Kidney epithelial cell (primary cell): ENCODE measurements at regions not wholly inside any gene's neighbourhood (a gene's known extent, or its start where the extent isn't known, plus 50 kb on each side); places are given as distances from the start of the nearest gene placed in this dataset.

ENCODE experiments used
- DNase-seq: peaks from one replicate; pipeline ENCODE4 v3.0.0-alpha.2; 2010; ENCODE audit warnings: low read depth
- H3K27me3 ChIP-seq: 2 replicates; pipeline ENCODE4 v1.6.0; 2011; ENCODE audit warnings: low read length; ENCODE audit not compliant: control insufficient read depth, insufficient read depth
- H3K36me3 ChIP-seq: 2 replicates; pipeline ENCODE4 v1.5.1; 2011; ENCODE audit warnings: low read length; ENCODE audit not compliant: control insufficient read depth, insufficient read depth
- H3K4me3 ChIP-seq: 2 replicates; pipeline ENCODE4 v1.5.1; 2011; ENCODE audit warnings: low read depth, mild to moderate bottlenecking, control low read depth, low read length
- TF ChIP-seq, protein P1 (sequence below): IDR thresholded peaks from 2 replicates; pipeline ENCODE4 v1.5.1; 2011; ENCODE audit warnings: mild to moderate bottlenecking, moderate library complexity, low read length, control low read depth, inconsistent platforms; ENCODE audit not compliant: insufficient read depth, poor library complexity, severe bottlenecking

GRCh38 chr10:84683550-84683949 is 355.2 kb downstream of the CCSER2 start:
- no peaks in the 10 kb centered on the region for H3K36me3 ChIP-seq
- no peak overlapping the region for H3K4me3 ChIP-seq
- TF ChIP-seq, protein P1, sequence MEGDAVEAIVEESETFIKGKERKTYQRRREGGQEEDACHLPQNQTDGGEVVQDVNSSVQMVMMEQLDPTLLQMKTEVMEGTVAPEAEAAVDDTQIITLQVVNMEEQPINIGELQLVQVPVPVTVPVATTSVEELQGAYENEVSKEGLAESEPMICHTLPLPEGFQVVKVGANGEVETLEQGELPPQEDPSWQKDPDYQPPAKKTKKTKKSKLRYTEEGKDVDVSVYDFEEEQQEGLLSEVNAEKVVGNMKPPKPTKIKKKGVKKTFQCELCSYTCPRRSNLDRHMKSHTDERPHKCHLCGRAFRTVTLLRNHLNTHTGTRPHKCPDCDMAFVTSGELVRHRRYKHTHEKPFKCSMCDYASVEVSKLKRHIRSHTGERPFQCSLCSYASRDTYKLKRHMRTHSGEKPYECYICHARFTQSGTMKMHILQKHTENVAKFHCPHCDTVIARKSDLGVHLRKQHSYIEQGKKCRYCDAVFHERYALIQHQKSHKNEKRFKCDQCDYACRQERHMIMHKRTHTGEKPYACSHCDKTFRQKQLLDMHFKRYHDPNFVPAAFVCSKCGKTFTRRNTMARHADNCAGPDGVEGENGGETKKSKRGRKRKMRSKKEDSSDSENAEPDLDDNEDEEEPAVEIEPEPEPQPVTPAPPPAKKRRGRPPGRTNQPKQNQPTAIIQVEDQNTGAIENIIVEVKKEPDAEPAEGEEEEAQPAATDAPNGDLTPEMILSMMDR: no peak
- H3K27me3 ChIP-seq: no peaks in the 10 kb centered on the region
- no peak for DNase-seq

GRCh38 chr10:84683980-84684740 is 355.8 kb downstream of the CCSER2 start:
- no peak for DNase-seq
- no peaks in the 10 kb centered on the region for H3K27me3 ChIP-seq
- H3K36me3 ChIP-seq: no peaks in the 10 kb centered on the region
- TF ChIP-seq, protein P1: no peak
- no peak overlapping the region for H3K4me3 ChIP-seq

- H3K36me3 ChIP-seq: no peaks in the 10 kb centered on the region
- TF ChIP-seq, protein P1: no peak
- H3K4me3 ChIP-seq: no peak overlapping the region
- no peaks in the 10 kb centered on the region for H3K27me3 ChIP-seq
- DNase-seq: no peak
These were observed 356.8 kb downstream of the CCSER2 start for GRCh38 chr10:84685047-84685660.

- Histone ChIP-seq H3K4me3 (no peak overlapping the region), H3K36me3 (no peaks in the 10 kb centered on the region), H3K27me3 (no peaks in the 10 kb centered on the region)
- DNase-seq: no peak
- TF ChIP-seq, protein P1: no peak
These were observed 364.6 kb downstream of the CCSER2 start for GRCh38 chr10:84693006-84693405.

DNA sequence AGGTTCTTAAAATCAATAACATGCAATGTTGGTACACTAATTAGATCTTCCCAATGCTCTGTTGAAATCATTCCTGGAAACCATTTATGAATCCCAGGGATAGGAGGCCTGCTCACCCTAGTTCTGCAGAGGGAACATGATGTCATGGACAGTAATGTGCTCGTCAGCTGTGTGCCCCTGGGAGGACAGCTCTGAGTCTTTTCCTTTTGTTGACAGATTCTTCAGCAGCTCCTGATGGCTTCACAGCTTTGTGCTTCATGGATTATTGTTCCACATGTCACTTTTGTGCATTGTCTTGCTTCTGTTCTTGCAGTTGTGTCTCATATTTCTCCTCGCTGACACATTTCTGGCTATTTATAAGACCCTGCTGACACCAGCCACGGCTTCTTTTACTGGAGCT is 367.5 kb downstream of the CCSER2 start:
- H3K4me3 ChIP-seq: no peak overlapping the region
- TF ChIP-seq, protein P1: no peak
- H3K27me3 ChIP-seq: no peaks in the 10 kb centered on the region
- no peak for DNase-seq
- no peaks in the 10 kb centered on the region for H3K36me3 ChIP-seq
